HL-60 (cell line): ENCODE measurements at regions not wholly inside any gene's neighbourhood (a gene's known extent, or its start where the extent isn't known, plus 50 kb on each side); places are given as distances from the start of the nearest gene placed in this dataset.

Source experiments
- DNase-seq, 2 experiments: peaks; one replicate each; pipeline ENCODE4 v3.0.0-alpha.2; 2010 to 2020; ENCODE audit warnings: low read depth in 1 of 2, low spot score in 1 of 2
- H3K27ac ChIP-seq: fragments of 250-450 bp; sonication (Bioruptor Pico); replicated peaks from 2 replicates; pipeline ENCODE4 v1.5.1; 2020; ENCODE audit warnings: mild to moderate bottlenecking, moderate library complexity
- H3K27me3 ChIP-seq: fragments of 250-450 bp; sonication (Bioruptor Pico); 2 replicates; pipeline ENCODE4 v1.5.1; 2021; ENCODE audit warnings: mild to moderate bottlenecking, moderate library complexity; ENCODE audit not compliant: insufficient read depth, poor library complexity, severe bottlenecking
- H3K4me3 ChIP-seq: replicated peaks from 2 replicates; pipeline ENCODE4 v1.5.1; 2011; ENCODE audit warnings: mild to moderate bottlenecking, control low read depth, low read length; ENCODE audit not compliant: insufficient read depth
- CTCF ChIP-seq: IDR thresholded peaks from one replicate; pipeline ENCODE4 v1.5.1; 2011; ENCODE audit warnings: low read length, control low read depth, inconsistent platforms; ENCODE audit not compliant: insufficient read depth
- GABPA ChIP-seq: IDR thresholded peaks from 2 replicates; pipeline ENCODE4 v1.6.1; 2012; ENCODE audit warnings: low read depth
- POLR2AphosphoS5 ChIP-seq: IDR thresholded peaks from 2 replicates; pipeline ENCODE4 v1.6.1; 2012; ENCODE audit warnings: low read depth
- REST ChIP-seq: IDR thresholded peaks from 2 replicates; pipeline ENCODE4 v1.6.1; 2012; ENCODE audit warnings: low read depth; ENCODE audit not compliant: insufficient replicate concordance
- SPI1 ChIP-seq: IDR thresholded peaks from 2 replicates; pipeline ENCODE4 v1.6.1; 2012; ENCODE audit warnings: low read depth, mild to moderate bottlenecking, borderline replicate concordance

GRCh38 chr9:2964470-2964869 is 120.6 kb upstream of the PUM3 start:
- DNase-seq, result no peak
- Histone ChIP-seq H3K27me3 (no peaks in the 10 kb centered on the region), H3K4me3 (no peak overlapping the region), H3K27ac (no peak overlapping the region)
- no peak for TF ChIP-seq REST
- TF ChIP-seq POLR2AphosphoS5, result no peak
- no peak for TF ChIP-seq GABPA
- no peak for TF ChIP-seq CTCF
- TF ChIP-seq SPI1, result no peak

- Histone ChIP-seq H3K27me3 (no peaks in the 10 kb centered on the region), H3K4me3 (no peak overlapping the region), H3K27ac (no peak overlapping the region)
- TF ChIP-seq CTCF (no peak), GABPA (no peak), SPI1 (no peak), REST (no peak), POLR2AphosphoS5 (no peak)
- no peak for DNase-seq
Measured at GRCh38 chr9:2963307-2963706, 119.4 kb upstream of the PUM3 start.

- H3K27me3 ChIP-seq, result no peaks in the 10 kb centered on the region
- DNase-seq, result no peak
Measured at GRCh38 chr9:2962471-2963172, 118.7 kb upstream of the PUM3 start.

More at GRCh38 chr9:2962471-2963172, 118.7 kb upstream of the PUM3 start:
- TF ChIP-seq SPI1, result no peak
- no peak for TF ChIP-seq REST
- TF ChIP-seq CTCF, result no peak
- TF ChIP-seq GABPA, result no peak
- no peak for TF ChIP-seq POLR2AphosphoS5
- Histone ChIP-seq H3K27ac (no peak overlapping the region), H3K4me3 (no peak overlapping the region)
